GM23248 (cell line): ENCODE measurements at regions not wholly inside any gene's neighbourhood (a gene's known extent, or its start where the extent isn't known, plus 50 kb on each side); places are given as distances from the start of the nearest gene placed in this dataset.

ENCODE experiments used
- EZH2 ChIP-seq: fragments of 200-600 bp; sonication (generic); IDR thresholded peaks from 2 replicates; pipeline ENCODE4 v1.6.1; 2018; ENCODE audit warnings: antibody characterized with exemption, mild to moderate bottlenecking; ENCODE audit not compliant: insufficient read depth, poor library complexity, severe bottlenecking
- EZH2phosphoT487 ChIP-seq: fragments of 200-600 bp; sonication (generic); IDR thresholded peaks from 2 replicates; pipeline ENCODE4 v1.6.1; 2018; ENCODE audit warnings: antibody characterized with exemption, moderate library complexity, mild to moderate bottlenecking, low read depth; ENCODE audit not compliant: insufficient read depth

DNA sequence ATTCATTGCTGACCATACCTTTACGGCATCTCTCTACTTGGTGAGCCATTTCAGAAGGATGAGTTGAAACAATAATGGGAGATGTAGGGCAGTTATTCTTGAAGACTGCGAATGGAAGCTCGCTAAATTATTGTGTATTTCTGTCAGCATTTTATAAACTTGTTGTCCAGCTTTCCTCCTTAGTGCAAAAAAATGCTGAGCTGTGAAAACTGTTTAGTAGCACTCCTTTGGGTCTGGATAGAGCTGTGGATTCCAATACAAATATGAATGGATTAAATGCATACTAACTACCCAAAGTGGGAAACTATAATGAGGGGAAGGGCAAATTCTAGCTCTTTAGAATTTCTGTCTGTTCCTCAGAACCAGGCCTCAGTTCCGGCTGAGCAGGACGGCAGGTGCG lies 461.6 kb downstream of the TXNL1 start:
- TF ChIP-seq EZH2phosphoT487 (no peak), EZH2 (no peak)
